ENCODE measurements at regions not wholly inside any gene's neighbourhood (a gene's known extent, or its start where the extent isn't known, plus 50 kb on each side); places are given as distances from the start of the nearest gene placed in this dataset.

DNA sequence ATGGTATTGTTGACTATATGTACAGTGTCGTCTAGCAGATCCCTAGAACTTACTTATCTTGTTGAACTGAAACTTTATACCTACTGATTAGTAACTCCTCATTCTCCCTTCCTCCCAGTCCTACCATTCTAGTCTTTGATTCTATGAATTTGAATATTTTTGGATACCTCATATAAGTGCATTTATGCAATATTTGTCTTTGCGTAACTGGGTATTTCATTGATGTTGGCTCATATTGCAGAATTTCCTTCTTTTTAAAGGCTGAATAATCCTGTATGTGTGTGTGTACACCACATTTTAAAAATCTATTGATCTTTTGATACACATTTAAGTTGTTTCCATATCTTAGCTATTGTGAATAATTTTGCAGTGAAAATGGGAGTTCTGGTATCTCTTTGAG is 119.9 kb downstream of the SOX4 start:
- no peaks in the 10 kb centered on the region for H3K9me3 ChIP-seq (ENCODE audit: control insufficient read depth, insufficient read depth, low read length)
- DNase-seq (ENCODE audit: low read depth, low spot score): no peak
- POLR2A ChIA-PET: no interaction called here
- TF ChIP-seq, protein P1, sequence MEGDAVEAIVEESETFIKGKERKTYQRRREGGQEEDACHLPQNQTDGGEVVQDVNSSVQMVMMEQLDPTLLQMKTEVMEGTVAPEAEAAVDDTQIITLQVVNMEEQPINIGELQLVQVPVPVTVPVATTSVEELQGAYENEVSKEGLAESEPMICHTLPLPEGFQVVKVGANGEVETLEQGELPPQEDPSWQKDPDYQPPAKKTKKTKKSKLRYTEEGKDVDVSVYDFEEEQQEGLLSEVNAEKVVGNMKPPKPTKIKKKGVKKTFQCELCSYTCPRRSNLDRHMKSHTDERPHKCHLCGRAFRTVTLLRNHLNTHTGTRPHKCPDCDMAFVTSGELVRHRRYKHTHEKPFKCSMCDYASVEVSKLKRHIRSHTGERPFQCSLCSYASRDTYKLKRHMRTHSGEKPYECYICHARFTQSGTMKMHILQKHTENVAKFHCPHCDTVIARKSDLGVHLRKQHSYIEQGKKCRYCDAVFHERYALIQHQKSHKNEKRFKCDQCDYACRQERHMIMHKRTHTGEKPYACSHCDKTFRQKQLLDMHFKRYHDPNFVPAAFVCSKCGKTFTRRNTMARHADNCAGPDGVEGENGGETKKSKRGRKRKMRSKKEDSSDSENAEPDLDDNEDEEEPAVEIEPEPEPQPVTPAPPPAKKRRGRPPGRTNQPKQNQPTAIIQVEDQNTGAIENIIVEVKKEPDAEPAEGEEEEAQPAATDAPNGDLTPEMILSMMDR (IDR thresholded peaks at IDR 0.05; ENCODE audit: low read depth, low read length): no peak
- no peak overlapping the region for H3K27ac ChIP-seq (ENCODE audit: low read depth, low read length)
- H3K27me3 ChIP-seq (ENCODE audit: control insufficient read depth, insufficient read depth, low read length): no peaks in the 10 kb centered on the region
- CTCF ChIA-PET: interaction anchor here (1.0 kb wide), 1 partner anchor 10 kb away, joined by 3 read pairs; no protein-coding TSS in a partner anchor
- H3K4me3 ChIP-seq (ENCODE audit: low read depth, low read length): no peak overlapping the region

GRCh38 chr6:21715180-21715579 is 121.6 kb downstream of the SOX4 start:
- ChIA-PET POLR2A (interaction anchor here (0.7 kb wide), 1 partner anchor 27 kb away, joined by 3 read pairs; no protein-coding TSS in a partner anchor), CTCF (interaction anchor here (1.6 kb wide), 1 partner anchor 11 kb away, joined by 3 read pairs; no protein-coding TSS in a partner anchor)
- Histone ChIP-seq H3K4me3 (ENCODE audit: low read depth, low read length) (no peak overlapping the region), H3K27me3 (ENCODE audit: control insufficient read depth, insufficient read depth, low read length) (no peaks in the 10 kb centered on the region), H3K9me3 (ENCODE audit: control insufficient read depth, insufficient read depth, low read length) (no peaks in the 10 kb centered on the region), H3K27ac (ENCODE audit: low read depth, low read length) (no peak overlapping the region)
- TF ChIP-seq, protein P1 (IDR thresholded peaks at IDR 0.05; ENCODE audit: low read depth, low read length): no peak
- DNase-seq (ENCODE audit: low read depth, low spot score): no peak

GRCh38 chr6:21722510-21722909 is 129.0 kb downstream of the SOX4 start:
- TF ChIP-seq, protein P1 (IDR thresholded peaks at IDR 0.05; ENCODE audit: low read depth, low read length): no peak
- Histone ChIP-seq H3K9me3 (ENCODE audit: control insufficient read depth, insufficient read depth, low read length) (no peaks in the 10 kb centered on the region), H3K4me3 (ENCODE audit: low read depth, low read length) (no peak overlapping the region), H3K27me3 (ENCODE audit: control insufficient read depth, insufficient read depth, low read length) (no peaks in the 10 kb centered on the region), H3K27ac (ENCODE audit: low read depth, low read length) (no peak overlapping the region)
- POLR2A ChIA-PET: interaction anchor here (0.6 kb wide), 1 partner anchor 119 kb away, joined by 3 read pairs; no protein-coding TSS in a partner anchor
- CTCF ChIA-PET: no interaction called here
- DNase-seq (ENCODE audit: low read depth, low spot score): no peak

GRCh38 chr6:21726676-21727075 is 133.1 kb downstream of the SOX4 start:
- Histone ChIP-seq H3K4me3 (ENCODE audit: low read depth, low read length) (no peak overlapping the region), H3K27ac (ENCODE audit: low read depth, low read length) (no peak overlapping the region), H3K27me3 (ENCODE audit: control insufficient read depth, insufficient read depth, low read length) (no peaks in the 10 kb centered on the region), H3K9me3 (ENCODE audit: control insufficient read depth, insufficient read depth, low read length) (no peaks in the 10 kb centered on the region)
- DNase-seq (ENCODE audit: low read depth, low spot score): no peak
- ChIA-PET CTCF (no interaction called here), POLR2A (no interaction called here)
- TF ChIP-seq, protein P1 (IDR thresholded peaks at IDR 0.05; ENCODE audit: low read depth, low read length): no peak

DNA sequence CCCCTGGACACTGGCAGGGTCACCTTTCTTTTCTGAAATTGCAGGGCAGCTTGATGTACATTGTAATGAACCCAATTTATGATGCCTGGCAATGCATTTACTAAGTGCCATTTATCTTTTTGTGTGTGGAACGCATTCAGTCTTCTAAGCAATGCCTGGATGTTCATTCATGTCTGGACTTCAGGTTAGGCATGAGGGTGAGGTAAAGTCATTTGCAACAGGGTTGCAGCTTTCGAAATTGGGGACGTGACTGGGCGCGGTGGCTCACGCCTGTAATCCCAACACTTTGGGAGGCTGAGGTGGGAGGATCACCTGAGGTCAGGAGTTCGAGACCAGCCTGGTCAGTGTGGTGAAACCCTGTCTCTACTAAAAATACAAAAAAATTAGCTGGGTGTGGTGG is 134.6 kb downstream of the SOX4 start:
- no peaks in the 10 kb centered on the region for H3K9me3 ChIP-seq (ENCODE audit: control insufficient read depth, insufficient read depth, low read length)
- CTCF ChIA-PET: no interaction called here
- no peak overlapping the region for H3K4me3 ChIP-seq (ENCODE audit: low read depth, low read length)
- no peaks in the 10 kb centered on the region for H3K27me3 ChIP-seq (ENCODE audit: control insufficient read depth, insufficient read depth, low read length)
- TF ChIP-seq, protein P1 (IDR thresholded peaks at IDR 0.05; ENCODE audit: low read depth, low read length): no peak
- POLR2A ChIA-PET: interaction anchor here (0.5 kb wide), 1 partner anchor 134 kb away, joined by 3 read pairs; no protein-coding TSS in a partner anchor
- no peak for DNase-seq (ENCODE audit: low read depth, low spot score)
- no peak overlapping the region for H3K27ac ChIP-seq (ENCODE audit: low read depth, low read length)

All from AG04450 (cell line).